ENCODE measurements at regions not wholly inside any gene's neighbourhood (a gene's known extent, or its start where the extent isn't known, plus 50 kb on each side); places are given as distances from the start of the nearest gene placed in this dataset.

DNA sequence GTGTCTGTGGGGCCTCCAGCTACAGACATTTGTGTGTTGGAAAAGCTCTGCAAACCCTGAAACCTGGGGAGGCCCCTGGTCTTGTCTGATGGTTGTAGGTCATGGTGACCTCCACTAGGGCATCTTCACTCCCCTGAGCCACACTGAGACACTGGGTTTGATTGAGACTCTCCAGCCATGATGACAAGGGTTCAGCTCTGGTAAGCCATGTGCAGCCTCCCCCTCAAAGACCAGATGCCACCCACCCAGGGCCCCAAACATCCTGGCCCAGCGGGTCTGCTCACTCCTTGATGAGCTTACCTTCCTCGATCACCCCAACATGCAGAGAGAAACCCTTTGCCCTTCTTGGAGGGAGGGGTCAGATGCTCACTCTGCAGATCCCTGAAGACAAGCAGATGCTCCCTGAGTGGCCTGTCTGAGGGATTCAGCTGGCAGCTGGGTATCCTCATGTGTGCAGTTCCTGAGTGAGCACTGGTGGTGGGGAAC is 101.6 kb downstream of the METRNL start:
- TF ChIP-seq, protein P1, sequence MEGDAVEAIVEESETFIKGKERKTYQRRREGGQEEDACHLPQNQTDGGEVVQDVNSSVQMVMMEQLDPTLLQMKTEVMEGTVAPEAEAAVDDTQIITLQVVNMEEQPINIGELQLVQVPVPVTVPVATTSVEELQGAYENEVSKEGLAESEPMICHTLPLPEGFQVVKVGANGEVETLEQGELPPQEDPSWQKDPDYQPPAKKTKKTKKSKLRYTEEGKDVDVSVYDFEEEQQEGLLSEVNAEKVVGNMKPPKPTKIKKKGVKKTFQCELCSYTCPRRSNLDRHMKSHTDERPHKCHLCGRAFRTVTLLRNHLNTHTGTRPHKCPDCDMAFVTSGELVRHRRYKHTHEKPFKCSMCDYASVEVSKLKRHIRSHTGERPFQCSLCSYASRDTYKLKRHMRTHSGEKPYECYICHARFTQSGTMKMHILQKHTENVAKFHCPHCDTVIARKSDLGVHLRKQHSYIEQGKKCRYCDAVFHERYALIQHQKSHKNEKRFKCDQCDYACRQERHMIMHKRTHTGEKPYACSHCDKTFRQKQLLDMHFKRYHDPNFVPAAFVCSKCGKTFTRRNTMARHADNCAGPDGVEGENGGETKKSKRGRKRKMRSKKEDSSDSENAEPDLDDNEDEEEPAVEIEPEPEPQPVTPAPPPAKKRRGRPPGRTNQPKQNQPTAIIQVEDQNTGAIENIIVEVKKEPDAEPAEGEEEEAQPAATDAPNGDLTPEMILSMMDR (IDR thresholded peaks at IDR 0.05; ENCODE audit: borderline replicate concordance, insufficient read depth, low read depth, low read length), result no peak
- H3K4me3 ChIP-seq (ENCODE audit: low read depth, low read length), result no peak overlapping the region

DNA sequence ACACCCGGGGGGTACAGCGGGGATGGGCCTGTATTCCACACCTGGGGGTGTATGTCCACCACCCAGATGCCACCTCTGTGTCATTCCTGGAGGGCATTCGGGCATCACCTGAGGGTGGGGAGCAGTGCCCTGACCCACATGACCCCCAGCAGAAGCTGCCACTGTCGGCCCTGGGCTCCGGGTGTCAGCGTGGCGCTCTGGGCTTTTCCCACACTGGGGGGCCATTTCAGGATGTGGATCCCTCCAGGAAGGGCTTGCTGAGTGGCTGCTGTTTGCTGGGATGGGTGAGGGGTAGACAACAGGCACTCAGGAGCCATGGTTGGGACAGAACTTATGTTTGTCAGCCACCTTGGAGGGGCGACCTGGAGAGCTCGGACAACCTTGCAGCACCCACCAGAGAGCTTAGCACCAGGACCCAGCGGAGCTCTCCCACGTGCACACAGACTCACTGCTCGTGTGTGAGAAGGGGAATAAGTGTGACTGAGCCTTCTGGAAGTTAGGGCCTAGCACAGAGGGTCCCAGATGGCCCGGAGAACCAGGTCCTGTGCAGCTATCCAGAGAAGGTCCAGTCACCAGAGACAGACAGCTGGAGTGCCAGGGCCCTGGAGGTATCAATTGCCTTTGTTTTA is 102.7 kb downstream of the METRNL start:
- TF ChIP-seq, protein P1 (IDR thresholded peaks at IDR 0.05; ENCODE audit: borderline replicate concordance, insufficient read depth, low read depth, low read length), result no peak

DNA sequence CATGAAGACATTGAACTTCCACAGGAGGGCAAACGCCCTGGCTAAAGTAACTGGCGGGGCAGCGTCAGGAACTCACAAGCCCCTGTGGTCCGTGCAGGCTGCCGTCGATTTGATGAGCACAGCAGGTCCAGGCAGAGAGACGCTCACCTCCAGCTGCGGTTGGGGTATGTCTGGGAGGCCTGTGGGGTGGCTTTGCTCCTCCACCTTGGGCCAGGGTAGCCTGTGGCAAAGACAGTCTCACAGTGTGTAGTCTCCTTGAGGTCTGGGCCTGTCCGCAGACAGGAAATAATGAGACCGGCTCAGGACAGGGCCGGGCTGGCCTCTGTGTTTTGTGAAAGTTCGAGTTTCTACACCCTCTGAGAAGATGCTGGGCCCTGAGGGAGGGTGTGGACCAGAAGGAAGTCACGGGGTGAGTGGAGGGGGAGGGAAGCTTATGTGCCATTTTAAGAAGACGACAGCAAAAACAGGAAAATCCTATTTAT is 103.3 kb downstream of the METRNL start:
- TF ChIP-seq, protein P1 (IDR thresholded peaks at IDR 0.05; ENCODE audit: borderline replicate concordance, insufficient read depth, low read depth, low read length), result no peak
- no peak overlapping the region for H3K4me3 ChIP-seq (ENCODE audit: low read depth, low read length)

More for the DNA sequence above, 102.7 kb downstream of the METRNL start:
- no peak overlapping the region for H3K4me3 ChIP-seq (ENCODE audit: low read depth, low read length)

DNA sequence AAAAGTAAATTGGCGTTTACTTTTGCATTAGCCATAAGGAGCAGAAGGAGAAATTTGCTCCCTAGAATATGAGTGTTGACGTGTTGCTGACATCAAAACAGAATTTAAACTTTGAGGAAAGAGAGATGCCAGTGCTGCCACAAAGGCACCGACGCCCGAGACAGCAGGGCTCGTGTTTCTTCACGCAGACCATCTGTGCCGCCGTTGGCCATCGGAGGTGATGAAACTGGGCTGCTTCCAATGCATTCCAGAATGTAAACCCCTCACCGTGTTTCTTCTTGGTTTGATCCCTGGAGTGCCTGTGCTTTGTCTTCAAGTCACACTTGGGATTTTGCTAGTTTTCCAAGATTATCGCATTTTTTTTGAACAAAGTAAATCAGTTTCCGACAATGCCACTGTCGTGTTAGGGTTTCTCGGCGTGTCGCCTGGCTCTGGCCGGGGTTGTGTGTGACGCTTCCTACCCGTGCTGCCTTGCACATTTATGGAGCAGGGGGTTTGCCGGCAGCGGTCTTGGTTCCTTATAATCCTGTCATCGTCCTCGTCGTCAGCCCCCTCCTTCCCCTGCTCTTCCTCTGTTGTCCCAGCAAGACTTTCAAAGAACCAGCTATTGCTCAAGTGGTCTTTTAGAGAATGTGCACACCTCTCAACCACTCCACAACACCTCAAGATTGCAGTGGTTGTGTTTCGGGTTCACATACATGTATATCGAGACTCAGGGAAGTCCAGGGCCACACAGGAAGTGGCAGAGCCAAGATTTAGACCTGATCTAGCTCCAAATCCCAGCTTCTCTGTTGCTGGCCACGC is 103.9 kb downstream of the METRNL start:
- TF ChIP-seq, protein P1 (IDR thresholded peaks at IDR 0.05; ENCODE audit: borderline replicate concordance, insufficient read depth, low read depth, low read length), result no peak
- H3K4me3 ChIP-seq (ENCODE audit: low read depth, low read length), result no peak overlapping the region

DNA sequence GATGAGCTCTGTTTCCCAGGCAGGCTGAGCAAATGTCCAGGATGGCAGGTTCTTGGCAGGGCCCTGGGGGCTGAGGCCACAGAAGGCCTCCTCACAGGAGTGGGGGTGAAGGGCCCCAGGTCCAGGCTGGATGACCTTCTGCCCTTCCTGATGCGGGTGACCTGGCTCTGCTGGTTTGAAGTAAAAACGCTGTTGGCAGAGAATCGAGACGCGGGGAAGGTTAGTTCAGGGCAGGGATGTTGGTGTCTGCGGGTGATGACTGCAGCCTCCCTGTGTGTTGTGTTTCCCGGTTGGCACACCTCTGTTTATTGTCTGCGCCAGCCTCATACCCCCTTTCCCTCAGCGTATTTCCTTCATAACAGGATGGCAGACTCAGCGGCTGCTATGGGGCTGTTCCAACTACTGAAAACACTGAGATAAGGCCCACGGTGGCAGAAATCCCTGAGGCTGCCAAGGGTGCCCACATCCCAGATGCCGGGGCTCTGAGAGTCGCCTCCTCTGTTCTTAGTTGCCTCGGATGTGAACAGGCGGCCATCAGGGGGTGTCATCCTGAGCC is 104.6 kb downstream of the METRNL start:
- TF ChIP-seq, protein P1 (IDR thresholded peaks at IDR 0.05; ENCODE audit: borderline replicate concordance, insufficient read depth, low read depth, low read length), result no peak
- no peak overlapping the region for H3K4me3 ChIP-seq (ENCODE audit: low read depth, low read length)

DNA sequence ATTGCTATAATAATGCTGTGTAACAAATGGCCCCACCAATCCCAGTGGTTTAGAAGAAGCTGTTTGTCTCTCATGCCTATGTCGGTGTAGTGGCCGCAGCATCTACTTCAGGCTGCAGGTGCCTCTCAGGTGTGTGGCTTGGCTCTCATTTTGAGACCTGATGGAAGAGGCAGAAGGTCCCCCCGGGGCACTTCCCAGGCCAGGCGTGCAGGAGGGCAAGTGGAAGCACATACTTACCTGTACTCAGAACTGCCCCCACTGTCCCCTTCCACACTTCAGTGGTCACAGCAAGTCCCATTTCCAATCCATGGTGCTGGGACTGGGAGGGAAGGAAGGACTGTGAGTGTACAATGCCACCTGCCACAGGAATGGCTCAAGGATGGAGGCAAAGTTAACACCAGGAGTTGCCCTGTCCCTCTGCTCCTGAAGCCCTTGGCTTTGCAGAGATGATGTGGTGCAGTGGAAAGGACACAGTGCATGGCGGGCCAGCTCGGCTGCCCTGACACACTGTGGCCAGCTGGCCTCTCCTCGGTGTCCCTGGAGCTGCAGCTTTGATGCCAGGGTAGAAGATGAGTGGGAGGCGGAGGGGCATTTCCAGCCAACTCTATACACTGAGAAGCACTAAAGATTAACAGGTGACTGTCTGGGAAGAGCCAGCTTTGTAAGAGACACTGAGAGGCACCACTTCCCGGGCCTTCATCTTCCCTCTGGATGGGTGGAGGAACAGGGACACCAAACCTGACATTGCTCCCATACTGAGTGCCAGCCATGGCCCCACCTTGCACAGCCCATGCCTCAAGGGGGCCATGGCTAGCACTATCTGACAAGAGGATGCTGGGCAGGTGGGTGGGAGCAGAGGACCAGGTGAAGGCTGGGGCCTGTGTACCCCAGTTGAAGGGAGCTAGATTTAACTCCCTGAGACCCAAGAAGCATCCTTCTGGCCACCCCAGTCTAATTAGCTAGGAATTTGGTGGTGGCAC is 105.9 kb downstream of the METRNL start:
- no peak overlapping the region for H3K4me3 ChIP-seq (ENCODE audit: low read depth, low read length)
- TF ChIP-seq, protein P1 (IDR thresholded peaks at IDR 0.05; ENCODE audit: borderline replicate concordance, insufficient read depth, low read depth, low read length), result no peak
